AG04450 (cell line): ENCODE measurements at regions not wholly inside any gene's neighbourhood (a gene's known extent, or its start where the extent isn't known, plus 50 kb on each side); places are given as distances from the start of the nearest gene placed in this dataset.

Experiments used
- CTCF ChIA-PET: fragments of 300-600, 350-600 bp; formaldehyde crosslinking; extraction: SDS; loops from one replicate; lab custom pipeline; 2022; ENCODE audit warnings: antibody characterized with exemption, inconsistent platforms; lab: Charles Lee
- POLR2A ChIA-PET: fragments of 350-600 bp; formaldehyde crosslinking; extraction: SDS; loops from one replicate; lab custom pipeline; 2021; ENCODE audit warnings: antibody characterized with exemption, inconsistent platforms; lab: Yijun Ruan, JAX
- DNase-seq: peaks from one replicate; pipeline ENCODE4 v3.0.0-alpha.2; 2011; ENCODE audit warnings: low read depth, low spot score
- H3K27ac ChIP-seq: one replicate; pipeline ENCODE4 v1.5.1; 2012; ENCODE audit warnings: low read depth, low read length, control low read depth
- H3K27me3 ChIP-seq: one replicate; pipeline ENCODE4 v1.6.0; 2012; ENCODE audit warnings: low read length; ENCODE audit not compliant: control insufficient read depth, insufficient read depth
- H3K4me3 ChIP-seq: 2 replicates; pipeline ENCODE4 v1.5.1; 2011; ENCODE audit warnings: mild to moderate bottlenecking, low read depth, low read length, control low read depth
- H3K9me3 ChIP-seq: 2 replicates; pipeline ENCODE4 v1.5.1; 2012; ENCODE audit warnings: low read length; ENCODE audit not compliant: control insufficient read depth, insufficient read depth
- TF ChIP-seq, protein P1 (sequence below): IDR thresholded peaks from 2 replicates; pipeline ENCODE4 v1.5.1; 2011; ENCODE audit warnings: low read depth, low read length, control low read depth, inconsistent platforms

- TF ChIP-seq, protein P1, sequence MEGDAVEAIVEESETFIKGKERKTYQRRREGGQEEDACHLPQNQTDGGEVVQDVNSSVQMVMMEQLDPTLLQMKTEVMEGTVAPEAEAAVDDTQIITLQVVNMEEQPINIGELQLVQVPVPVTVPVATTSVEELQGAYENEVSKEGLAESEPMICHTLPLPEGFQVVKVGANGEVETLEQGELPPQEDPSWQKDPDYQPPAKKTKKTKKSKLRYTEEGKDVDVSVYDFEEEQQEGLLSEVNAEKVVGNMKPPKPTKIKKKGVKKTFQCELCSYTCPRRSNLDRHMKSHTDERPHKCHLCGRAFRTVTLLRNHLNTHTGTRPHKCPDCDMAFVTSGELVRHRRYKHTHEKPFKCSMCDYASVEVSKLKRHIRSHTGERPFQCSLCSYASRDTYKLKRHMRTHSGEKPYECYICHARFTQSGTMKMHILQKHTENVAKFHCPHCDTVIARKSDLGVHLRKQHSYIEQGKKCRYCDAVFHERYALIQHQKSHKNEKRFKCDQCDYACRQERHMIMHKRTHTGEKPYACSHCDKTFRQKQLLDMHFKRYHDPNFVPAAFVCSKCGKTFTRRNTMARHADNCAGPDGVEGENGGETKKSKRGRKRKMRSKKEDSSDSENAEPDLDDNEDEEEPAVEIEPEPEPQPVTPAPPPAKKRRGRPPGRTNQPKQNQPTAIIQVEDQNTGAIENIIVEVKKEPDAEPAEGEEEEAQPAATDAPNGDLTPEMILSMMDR, result no peak
- CTCF ChIA-PET, result no interaction called here
- Histone ChIP-seq H3K4me3 (no peak overlapping the region), H3K27me3 (no peaks in the 10 kb centered on the region), H3K27ac (no peak overlapping the region), H3K9me3 (no peaks in the 10 kb centered on the region)
- DNase-seq, result no peak
- POLR2A ChIA-PET, result no interaction called here
These were observed 447.3 kb upstream of the NRP1 start for GRCh38 chr10:33781606-33782395.

DNA sequence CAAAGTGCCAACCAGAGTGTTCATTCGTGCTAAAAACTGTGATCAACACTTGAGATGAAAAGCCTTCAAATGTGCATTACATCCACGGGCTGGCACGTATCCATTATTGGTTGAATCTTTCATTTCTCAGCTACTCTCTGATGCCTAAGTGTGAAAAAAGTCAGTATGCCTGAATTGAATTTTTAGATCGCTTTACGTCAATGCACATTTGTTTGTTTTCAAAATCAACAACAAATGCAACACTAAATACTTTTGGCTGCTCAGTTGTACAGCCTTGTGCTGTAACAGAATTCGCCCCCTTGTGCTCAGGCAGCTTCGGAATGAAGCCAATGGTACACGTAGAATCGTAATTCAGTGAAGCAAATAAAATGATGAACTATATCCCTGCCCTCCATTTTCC, 446.5 kb upstream of the NRP1 start:
- POLR2A ChIA-PET, result no interaction called here
- DNase-seq, result no peak
- CTCF ChIA-PET, result no interaction called here

DNA sequence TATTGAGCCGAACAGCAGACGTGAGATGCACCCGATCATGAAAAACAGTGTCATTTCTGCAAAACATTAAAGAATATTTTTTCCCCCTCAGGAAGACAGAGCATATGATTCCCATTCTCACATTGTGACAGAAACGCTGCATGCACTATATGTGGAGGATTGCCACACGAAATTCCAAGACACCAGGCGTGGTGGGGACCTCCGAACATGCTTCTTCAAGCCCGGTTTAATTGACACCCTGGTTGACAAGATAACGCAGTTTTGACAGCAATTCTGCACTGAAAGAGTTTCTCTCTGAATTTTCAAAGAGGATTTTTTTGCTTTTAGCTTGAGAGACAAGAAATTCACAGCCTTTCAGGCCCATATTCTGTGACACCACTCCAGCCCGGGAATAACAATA, 442.8 kb upstream of the NRP1 start:
- Histone ChIP-seq H3K9me3 (peaks cover 3% of the 10 kb centered on the region; the same call in 1 of the 2 replicates), H3K4me3 (no peak overlapping the region), H3K27me3 (no peaks in the 10 kb centered on the region), H3K27ac (no peak overlapping the region)
- ChIA-PET POLR2A (no interaction called here), CTCF (no interaction called here)
- no peak for DNase-seq
- TF ChIP-seq, protein P1, result no peak

More for the DNA sequence above, 446.5 kb upstream of the NRP1 start:
- Histone ChIP-seq H3K27ac (no peak overlapping the region), H3K4me3 (no peak overlapping the region), H3K9me3 (no peaks in the 10 kb centered on the region), H3K27me3 (no peaks in the 10 kb centered on the region)
- TF ChIP-seq, protein P1, result no peak

DNA sequence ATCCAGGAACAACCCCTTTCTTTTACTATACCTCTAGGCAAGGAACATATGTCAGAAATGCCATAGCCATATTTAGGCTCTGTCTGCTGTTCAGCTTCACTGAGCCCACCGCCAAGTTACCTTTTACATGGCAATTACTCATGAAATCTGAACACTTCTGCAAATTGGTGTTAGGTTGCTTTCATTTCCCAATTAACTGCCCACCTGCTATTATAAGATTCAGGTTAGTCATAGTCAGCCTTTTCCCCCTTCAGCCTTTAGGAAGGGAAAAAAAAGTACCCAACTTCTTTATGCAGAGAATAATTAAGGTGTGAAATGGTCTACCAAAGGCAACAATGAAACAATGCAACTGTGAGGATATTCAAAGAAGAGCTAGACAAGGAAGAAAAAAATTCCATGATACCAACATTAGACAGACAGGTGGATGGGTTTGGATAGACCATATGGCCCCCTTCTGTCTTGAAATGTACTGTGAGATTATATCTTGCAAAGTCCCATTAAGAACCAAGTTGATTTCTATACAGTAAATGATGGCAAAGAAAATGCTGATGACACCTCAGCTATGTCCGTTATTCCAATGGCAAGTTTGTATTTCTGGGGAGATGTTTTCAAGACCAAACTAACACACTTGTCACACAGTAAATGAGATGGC, 442.1 kb upstream of the NRP1 start:
- Histone ChIP-seq H3K27ac (no peak overlapping the region), H3K4me3 (no peak overlapping the region), H3K9me3 (peaks cover 3% of the 10 kb centered on the region; the same call in 1 of the 2 replicates), H3K27me3 (no peaks in the 10 kb centered on the region)
- TF ChIP-seq, protein P1, result no peak
- CTCF ChIA-PET, result no interaction called here
- POLR2A ChIA-PET, result no interaction called here
- DNase-seq, result no peak

GRCh38 chr10:33774857-33775256, 440.4 kb upstream of the NRP1 start:
- Histone ChIP-seq H3K9me3 (peaks cover 3% of the 10 kb centered on the region; the same call in 1 of the 2 replicates), H3K27me3 (peaks cover 3% of the 10 kb centered on the region), H3K4me3 (no peak overlapping the region), H3K27ac (no peak overlapping the region)
- CTCF ChIA-PET, result no interaction called here
- POLR2A ChIA-PET, result no interaction called here
- TF ChIP-seq, protein P1, result no peak
- no peak for DNase-seq
